Small intestine (tissue), 7 donors: ENCODE measurements at regions not wholly inside any gene's neighbourhood (a gene's known extent, or its start where the extent isn't known, plus 50 kb on each side); places are given as distances from the start of the nearest gene placed in this dataset.
"Not testable (repeated sequence)": the region's sequence is repeated elsewhere in the genome, so short reads cannot be mapped to it uniquely, and the experiment has no call there.

Experiments used
- DNase-seq, 2 donors: peaks; one replicate each; pipeline versions ENCODE4 v3.0.0 to v3.0.0-alpha.2; 2013
- FAIRE-seq: peaks from 2 replicates; lab custom pipeline; 2012; peaks lifted over from hg19 to GRCh38; lab: Jason Lieb, UNC
- H3K27ac ChIP-seq, 3 donors: one replicate each; pipeline ENCODE4 v1.5.1; 2013; ENCODE audit warnings: low read length in 2 of 3, mild to moderate bottlenecking in 2 of 3, control low read depth in 1 of 3, inconsistent platforms in 1 of 3, low read depth in 1 of 3, moderate library complexity in 1 of 3
- H3K27me3 ChIP-seq, 3 donors: one replicate each; pipeline ENCODE4 v1.6.1; 2013; ENCODE audit warnings: low read length in 3 of 3, inconsistent platforms in 1 of 3; ENCODE audit not compliant: control insufficient read depth in 3 of 3, insufficient read depth in 3 of 3
- H3K36me3 ChIP-seq, 3 donors: one replicate each; pipeline ENCODE4 v1.6.1; 2013; ENCODE audit warnings: low read length in 3 of 3, inconsistent platforms in 1 of 3, low read depth in 1 of 3, mild to moderate bottlenecking in 1 of 3, moderate library complexity in 1 of 3; ENCODE audit not compliant: control insufficient read depth in 3 of 3, insufficient read depth in 2 of 3
- H3K4me1 ChIP-seq, 3 donors: one replicate each; pipeline ENCODE4 v1.6.1; 2013; ENCODE audit warnings: low read length in 2 of 3, inconsistent platforms in 1 of 3, low read depth in 1 of 3, mild to moderate bottlenecking in 1 of 3, moderate library complexity in 1 of 3; ENCODE audit not compliant: control insufficient read depth in 3 of 3, insufficient read depth in 2 of 3
- H3K4me3 ChIP-seq, 3 donors: one replicate each; pipeline ENCODE4 v1.5.1; 2013; ENCODE audit warnings: low read length in 3 of 3, control low read depth in 1 of 3, inconsistent platforms in 1 of 3, low read depth in 1 of 3, mild to moderate bottlenecking in 1 of 3, moderate library complexity in 1 of 3
- H3K9me3 ChIP-seq, 2 donors: one replicate each; pipeline ENCODE4 v1.6.1; 2013; ENCODE audit warnings: low read depth in 1 of 2, low read length in 1 of 2; ENCODE audit not compliant: control insufficient read depth in 2 of 2, insufficient read depth in 1 of 2
- WGBS, 3 donors: extraction: QIAGEN DNeasy Blood & Tissue Kit; methylation state at CpG; one replicate each; pipeline ENCODE4 v1.1.7; 2013; 5-methylcytosine and 5-hydroxymethylcytosine counted together
- donor health status: healthy with polysubstance abuse.
- donor health status: control.
- donor health status: control.
- donor health status: Bipolar disorder and iron deficiency.
- donor health status: healthy.

DNA sequence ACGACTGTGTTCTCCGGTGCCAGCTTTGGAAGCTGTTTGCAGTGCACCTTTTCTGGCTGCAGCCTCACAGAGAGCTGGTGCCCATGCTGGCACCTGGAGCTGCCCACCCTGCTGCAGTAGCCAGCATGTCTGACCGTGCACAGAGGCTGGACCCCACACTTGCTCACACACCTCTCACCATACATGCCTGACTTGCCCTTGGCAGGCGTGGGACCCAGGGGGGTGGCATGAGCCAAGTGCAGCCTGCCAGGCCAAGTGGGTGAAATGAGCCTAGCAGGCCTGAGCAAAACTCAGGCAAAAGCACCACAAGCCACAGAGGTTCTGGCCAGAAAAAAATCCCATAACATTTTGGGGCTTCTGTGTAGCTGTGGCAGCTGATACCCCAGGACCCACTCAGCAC is 258.8 kb downstream of the XPNPEP1 start:
- WGBS, 3 donors: 85 to 91% (median 87%) methylated on average over 4 of the region's 4 CpGs
- H3K4me1 ChIP-seq: no peaks in the 10 kb centered on the region
- FAIRE-seq (no peak), DNase-seq (no peak)
- no peaks in the 10 kb centered on the region for H3K36me3 ChIP-seq
- H3K27ac ChIP-seq: no peak overlapping the region
- no peaks in the 10 kb centered on the region for H3K27me3 ChIP-seq
- H3K4me3 ChIP-seq: no peak overlapping the region
- peaks cover 1 to 21% of the 10 kb centered on the region in 2 donors for H3K9me3 ChIP-seq

- no peaks in the 10 kb centered on the region for H3K4me1 ChIP-seq
- WGBS, 3 donors: 59 to 76% (median 66%) methylated on average over 6 of the region's 6 CpGs
- H3K4me3 ChIP-seq: no peak overlapping the region
- no peaks in the 10 kb centered on the region for H3K36me3 ChIP-seq
- peaks cover 1 to 21% of the 10 kb centered on the region in 2 donors for H3K9me3 ChIP-seq
- H3K27ac ChIP-seq: no peak overlapping the region
- DNase-seq (no peak), FAIRE-seq (no peak)
- H3K27me3 ChIP-seq: no peaks in the 10 kb centered on the region
Observed at GRCh38 chr10:109663122-109663521, 260.2 kb downstream of the XPNPEP1 start.

DNA sequence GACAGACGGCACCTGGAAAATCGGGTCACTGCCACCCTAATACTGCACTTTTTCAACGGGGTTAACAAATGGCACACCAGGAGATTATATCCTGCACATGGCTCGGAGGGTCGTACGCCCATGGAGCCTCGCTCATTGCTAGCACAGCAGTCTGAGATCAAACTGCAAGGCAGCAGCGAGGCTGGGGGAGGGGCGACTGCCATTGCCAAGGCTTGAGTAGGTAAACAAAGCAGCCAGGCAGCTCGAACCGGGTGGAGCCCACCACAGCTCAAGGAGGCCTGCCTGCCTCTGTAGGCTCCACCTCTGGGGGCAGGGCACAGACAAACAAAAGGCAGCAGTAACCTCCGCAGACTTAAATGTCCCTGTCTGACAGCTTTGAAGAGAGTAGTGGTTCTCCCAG is 270.7 kb downstream of the XPNPEP1 start:
- not testable (repeated sequence) for H3K36me3 ChIP-seq, H3K27ac ChIP-seq, H3K4me1 ChIP-seq, DNase-seq, H3K27me3 ChIP-seq, H3K4me3 ChIP-seq, FAIRE-seq, H3K9me3 ChIP-seq
- WGBS, 3 donors: 67 to 81% (median 77%) methylated on average over 11 to 12 of the region's 12 CpGs

- Histone ChIP-seq H3K4me1 (no peaks in the 10 kb centered on the region), H3K27me3 (no peaks in the 10 kb centered on the region), H3K36me3 (no peaks in the 10 kb centered on the region), H3K9me3 (no peaks in the 10 kb centered on the region), H3K27ac (no peak overlapping the region), H3K4me3 (no peak overlapping the region)
- FAIRE-seq: no peak
- WGBS, 3 donors: 76 to 84% (median 78%) methylated on average over 1 of the region's 1 CpG
- no peak for DNase-seq
Observed at GRCh38 chr10:109650228-109650627, 273.1 kb downstream of the XPNPEP1 start.

DNA sequence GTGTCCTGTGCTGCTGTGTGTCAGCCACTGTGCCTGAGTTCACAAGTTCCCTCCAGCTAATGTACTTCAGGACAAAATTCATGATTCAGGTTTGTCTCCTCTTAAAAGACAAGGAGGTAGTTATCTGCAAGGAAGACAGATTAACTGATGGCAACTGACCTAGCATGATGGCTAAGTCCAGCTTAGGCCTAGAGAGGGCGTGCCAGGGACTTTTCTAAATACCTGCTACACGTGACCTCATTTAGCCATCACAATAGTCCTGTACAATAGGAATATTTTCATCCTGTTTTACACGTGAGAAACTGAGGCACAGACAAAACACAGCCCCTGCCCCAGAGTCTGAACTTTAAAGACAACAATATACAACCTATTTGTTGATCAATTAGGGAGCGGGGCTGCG is 275.7 kb downstream of the XPNPEP1 start:
- no peak for DNase-seq
- H3K4me1 ChIP-seq: no peaks in the 10 kb centered on the region
- H3K36me3 ChIP-seq: no peaks in the 10 kb centered on the region
- no peak for FAIRE-seq
- 24 to 56% (median 33%) methylated on average over 5 of the region's 5 CpGs for WGBS, 3 donors
- H3K9me3 ChIP-seq: no peaks in the 10 kb centered on the region
- H3K27ac ChIP-seq: no peak overlapping the region
- H3K27me3 ChIP-seq: no peaks in the 10 kb centered on the region
- H3K4me3 ChIP-seq: no peak overlapping the region

DNA sequence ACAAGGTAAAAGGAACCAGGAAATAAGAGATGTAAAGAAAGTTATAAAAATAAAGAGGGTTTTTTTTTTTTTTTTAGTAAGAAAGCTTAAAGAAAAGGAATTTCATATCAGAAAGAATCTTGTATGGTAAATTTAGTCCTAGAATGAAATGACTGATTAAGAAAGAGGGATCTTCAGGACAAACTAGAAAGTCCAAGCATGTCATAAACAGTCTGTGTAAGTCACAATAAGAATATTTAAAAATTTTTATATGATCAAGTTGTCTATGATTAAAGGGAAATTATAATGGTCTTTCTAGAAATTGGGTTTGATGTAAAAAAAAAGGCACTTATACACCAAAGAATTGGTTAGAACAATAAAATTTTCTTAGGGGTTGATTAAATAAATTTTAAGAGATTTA is 289.5 kb downstream of the XPNPEP1 start:
- Histone ChIP-seq H3K27ac (no peak overlapping the region), H3K36me3 (no peaks in the 10 kb centered on the region), H3K4me1 (no peaks in the 10 kb centered on the region), H3K4me3 (no peak overlapping the region), H3K27me3 (no peaks in the 10 kb centered on the region), H3K9me3 (no peaks in the 10 kb centered on the region)
- FAIRE-seq (no peak), DNase-seq (no peak)

DNA sequence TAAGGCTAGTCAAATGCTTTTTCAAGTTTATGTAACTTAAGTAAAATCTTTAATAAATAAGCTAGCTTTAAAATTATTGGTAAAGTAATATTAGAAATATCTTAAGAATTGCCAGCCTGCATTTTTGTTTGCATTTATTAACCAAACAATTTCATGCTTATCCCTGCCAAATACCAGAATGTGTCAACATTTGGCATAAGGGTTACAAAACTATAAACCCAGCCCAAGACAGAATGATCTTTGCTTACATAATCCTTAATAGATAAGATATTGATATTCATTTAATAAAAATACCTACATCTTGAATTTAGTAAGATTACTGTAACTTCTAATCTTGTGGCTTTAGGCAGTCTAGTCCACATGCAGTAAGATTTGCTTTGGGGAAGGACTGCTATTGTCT is 290.3 kb downstream of the XPNPEP1 start:
- H3K36me3 ChIP-seq, DNase-seq, H3K9me3 ChIP-seq, H3K27me3 ChIP-seq, H3K4me1 ChIP-seq, H3K27ac ChIP-seq, H3K4me3 ChIP-seq, FAIRE-seq: not testable (repeated sequence)

- Histone ChIP-seq H3K4me3 (no peak overlapping the region), H3K27ac (peak overlapping the region in 1 of 3 donors; percentile 2), H3K27me3 (no peaks in the 10 kb centered on the region), H3K36me3 (no peaks in the 10 kb centered on the region), H3K9me3 (peaks cover 0 to 5% of the 10 kb centered on the region in 2 donors), H3K4me1 (peaks cover 0 to 30% (median 0%) of the 10 kb centered on the region in 3 donors)
- WGBS, 3 donors: 30 to 73% (median 36%) methylated on average over 2 of the region's 2 CpGs
- DNase-seq (peak; percentile 15 to 80), FAIRE-seq (no peak)
Observed at GRCh38 chr10:109624939-109625338, 298.4 kb downstream of the XPNPEP1 start.

DNA sequence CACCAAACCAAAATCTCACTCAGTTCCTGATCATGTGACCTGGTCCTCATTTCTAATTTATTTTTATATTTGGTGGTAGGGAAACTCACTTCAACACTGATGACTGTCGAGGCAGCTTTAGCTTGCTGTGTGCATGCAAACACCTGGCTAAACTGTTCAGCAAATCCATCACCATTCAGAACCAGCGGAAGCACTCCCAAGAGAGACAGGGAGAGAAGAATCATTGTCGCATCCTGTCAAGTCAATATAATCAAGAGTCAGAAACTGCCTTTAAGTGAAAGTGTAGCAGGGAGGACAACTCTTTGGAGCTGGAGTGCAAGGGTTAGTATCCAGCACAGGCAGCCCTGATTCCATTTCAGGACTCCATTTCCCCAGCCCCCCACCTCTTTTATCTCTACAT is 300.7 kb downstream of the XPNPEP1 start:
- WGBS, 3 donors: 81 to 90% (median 89%) methylated on average over 3 of the region's 3 CpGs
- Histone ChIP-seq H3K9me3 (peaks cover 0 to 5% of the 10 kb centered on the region in 2 donors), H3K27ac (no peak overlapping the region), H3K4me3 (no peak overlapping the region), H3K27me3 (no peaks in the 10 kb centered on the region), H3K36me3 (no peaks in the 10 kb centered on the region), H3K4me1 (peaks cover 0 to 44% (median 0%) of the 10 kb centered on the region in 3 donors)
- DNase-seq (no peak), FAIRE-seq (no peak)
